ENCODE measurements at regions not wholly inside any gene's neighbourhood (a gene's known extent, or its start where the extent isn't known, plus 50 kb on each side); places are given as distances from the start of the nearest gene placed in this dataset.

GRCh38 chr2:226223704-226224103 is 575.9 kb downstream of the IRS1 start:
- no peaks in the 10 kb centered on the region for H3K4me1 ChIP-seq (ENCODE audit: control insufficient read depth, insufficient read depth, low read length)
- CTCF ChIA-PET, result no interaction called here
- H3K27ac ChIP-seq (ENCODE audit: extremely low read depth, low read depth, low read length), result no peak overlapping the region
- no peaks in the 10 kb centered on the region for H3K36me3 ChIP-seq (ENCODE audit: control insufficient read depth in 2 of 2, insufficient read depth in 1 of 2, low read length in 2 of 2)
- H3K4me3 ChIP-seq (ENCODE audit: low read depth, low read length), result no peak overlapping the region
- POLR2A ChIA-PET, result no interaction called here
- no peak for TF ChIP-seq ZNF514 (tag by site-specific recombination; IDR thresholded peaks at IDR 0.05)
- no peak for TF ChIP-seq HOXC10 (CRISPR knock-in tag; IDR thresholded peaks at IDR 0.05)
- no peak for TF ChIP-seq ZNF18 (tag by site-specific recombination; IDR thresholded peaks at IDR 0.05)
- no peak for TF ChIP-seq ZNF211 (tag by site-specific recombination; IDR thresholded peaks at IDR 0.05; ENCODE audit: low read depth)
- TF ChIP-seq OVOL3 (tag by site-specific recombination; IDR thresholded peaks at IDR 0.05), result no peak
- no peak for TF ChIP-seq ZNF610 (tag by site-specific recombination; IDR thresholded peaks at IDR 0.05; ENCODE audit: borderline replicate concordance)
- TF ChIP-seq SP3 (tag by site-specific recombination; IDR thresholded peaks at IDR 0.05), result no peak
- TF ChIP-seq ZNF391 (tag by site-specific recombination; IDR thresholded peaks at IDR 0.05; ENCODE audit: borderline replicate concordance, low read depth), result no peak
- no peak for TF ChIP-seq ZNF555 (tag by site-specific recombination; conservative IDR thresholded peaks at IDR 0.05)
- TF ChIP-seq KLF7 (tag by site-specific recombination; IDR thresholded peaks at IDR 0.05; ENCODE audit: borderline replicate concordance), result no peak
- no peak for TF ChIP-seq ZNF596 (tag by site-specific recombination; IDR thresholded peaks at IDR 0.05)
- no peak for TF ChIP-seq ZNF433 (tag by site-specific recombination; IDR thresholded peaks at IDR 0.05; ENCODE audit: low read depth)
- no peak for TF ChIP-seq ZBTB8A (tag by site-specific recombination; IDR thresholded peaks at IDR 0.05)
- TF ChIP-seq ZNF626 (tag by site-specific recombination; IDR thresholded peaks at IDR 0.05), result no peak
- no peak for TF ChIP-seq ZNF513 (tag by site-specific recombination; IDR thresholded peaks at IDR 0.05)
- TF ChIP-seq ZBTB6 (tag by site-specific recombination; IDR thresholded peaks at IDR 0.05), result no peak
- H3K9me3 ChIP-seq (ENCODE audit: control insufficient read depth, insufficient read depth, low read depth, low read length), result no peaks in the 10 kb centered on the region

- ChIA-PET CTCF (no interaction called here), POLR2A (no interaction called here)
- no peaks in the 10 kb centered on the region for H3K36me3 ChIP-seq (ENCODE audit: control insufficient read depth in 2 of 2, insufficient read depth in 1 of 2, low read length in 2 of 2)
- no peaks in the 10 kb centered on the region for H3K9me3 ChIP-seq (ENCODE audit: control insufficient read depth, insufficient read depth, low read depth, low read length)
- TF ChIP-seq ZSCAN5A (tag by site-specific recombination; IDR thresholded peaks at IDR 0.05) (no peak), ZNF658 (tag by site-specific recombination; IDR thresholded peaks at IDR 0.05) (no peak), ZNF426 (tag by site-specific recombination; IDR thresholded peaks at IDR 0.05) (no peak), ZNF776 (tag by site-specific recombination; IDR thresholded peaks at IDR 0.05; ENCODE audit: borderline replicate concordance) (no peak)
- no peak overlapping the region for H3K4me3 ChIP-seq (ENCODE audit: low read depth, low read length)
- no peaks in the 10 kb centered on the region for H3K4me1 ChIP-seq (ENCODE audit: control insufficient read depth, insufficient read depth, low read length)
- no peak overlapping the region for H3K27ac ChIP-seq (ENCODE audit: extremely low read depth, low read depth, low read length)
Measured at GRCh38 chr2:226220511-226220910, 579.1 kb downstream of the IRS1 start.
